ENCODE measurements at regions not wholly inside any gene's neighbourhood (a gene's known extent, or its start where the extent isn't known, plus 50 kb on each side); places are given as distances from the start of the nearest gene placed in this dataset.

DNA sequence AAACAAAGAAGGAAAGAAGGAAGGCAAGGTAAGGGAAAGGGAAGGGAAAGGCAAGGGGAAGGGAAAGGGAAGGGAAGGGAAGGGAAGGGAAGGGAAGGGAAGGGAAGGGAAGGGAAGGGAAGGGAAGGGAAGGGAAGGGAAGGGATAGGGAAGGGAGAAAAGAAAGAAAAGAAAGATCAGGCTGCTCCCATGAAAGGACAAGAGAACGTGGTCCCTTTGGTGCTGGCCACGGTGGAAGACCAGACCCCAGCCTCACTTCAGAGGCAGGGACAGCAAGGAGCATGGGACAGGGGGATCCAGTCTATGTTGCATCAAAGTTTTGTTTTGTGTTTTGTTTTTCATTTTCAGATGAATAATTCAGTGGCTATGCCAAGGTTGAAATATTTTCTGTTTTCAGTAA is 111.4 kb upstream of the IGF1R start:
- no peaks in the 10 kb centered on the region for H3K9me2 ChIP-seq (replicated peaks; ENCODE audit: control insufficient read depth, low read length)
- 0 out of 2 replicates have a peak, but pooled peaks cover 2% of the 10 kb centered on the region for H3K27me3 ChIP-seq (ENCODE audit: control insufficient read depth, low read length)
- H3K27ac ChIP-seq (ENCODE audit: low read depth, low read length): no peak overlapping the region
- H3K79me2 ChIP-seq (ENCODE audit: control insufficient read depth, low read length): no peaks in the 10 kb centered on the region
- H3K4me2 ChIP-seq (ENCODE audit: low read length): no peak overlapping the region
- H3K4me1 ChIP-seq (ENCODE audit: control insufficient read depth, low read length): no peaks in the 10 kb centered on the region
- H3K4me3 ChIP-seq (ENCODE audit: low read length): no peak overlapping the region
- no peaks in the 10 kb centered on the region for H3K36me3 ChIP-seq (ENCODE audit: control insufficient read depth, low read length)
- TF ChIP-seq, protein P1, sequence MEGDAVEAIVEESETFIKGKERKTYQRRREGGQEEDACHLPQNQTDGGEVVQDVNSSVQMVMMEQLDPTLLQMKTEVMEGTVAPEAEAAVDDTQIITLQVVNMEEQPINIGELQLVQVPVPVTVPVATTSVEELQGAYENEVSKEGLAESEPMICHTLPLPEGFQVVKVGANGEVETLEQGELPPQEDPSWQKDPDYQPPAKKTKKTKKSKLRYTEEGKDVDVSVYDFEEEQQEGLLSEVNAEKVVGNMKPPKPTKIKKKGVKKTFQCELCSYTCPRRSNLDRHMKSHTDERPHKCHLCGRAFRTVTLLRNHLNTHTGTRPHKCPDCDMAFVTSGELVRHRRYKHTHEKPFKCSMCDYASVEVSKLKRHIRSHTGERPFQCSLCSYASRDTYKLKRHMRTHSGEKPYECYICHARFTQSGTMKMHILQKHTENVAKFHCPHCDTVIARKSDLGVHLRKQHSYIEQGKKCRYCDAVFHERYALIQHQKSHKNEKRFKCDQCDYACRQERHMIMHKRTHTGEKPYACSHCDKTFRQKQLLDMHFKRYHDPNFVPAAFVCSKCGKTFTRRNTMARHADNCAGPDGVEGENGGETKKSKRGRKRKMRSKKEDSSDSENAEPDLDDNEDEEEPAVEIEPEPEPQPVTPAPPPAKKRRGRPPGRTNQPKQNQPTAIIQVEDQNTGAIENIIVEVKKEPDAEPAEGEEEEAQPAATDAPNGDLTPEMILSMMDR (IDR thresholded peaks at IDR 0.05; ENCODE audit: low read depth, low read length, poor library complexity, severe bottlenecking): no peak
- no peak for TF ChIP-seq EZH2phosphoT487 (IDR thresholded peaks at IDR 0.05; ENCODE audit: borderline replicate concordance, low read length)
- H3F3A ChIP-seq (ENCODE audit: control insufficient read depth, insufficient read depth): no peaks in the 10 kb centered on the region
- no peaks in the 10 kb centered on the region for H3K9me3 ChIP-seq (ENCODE audit: control insufficient read depth, insufficient read depth, low read length)
- no peaks in the 10 kb centered on the region for H4K20me1 ChIP-seq (ENCODE audit: control insufficient read depth, insufficient read depth, low read depth, low read length)

DNA sequence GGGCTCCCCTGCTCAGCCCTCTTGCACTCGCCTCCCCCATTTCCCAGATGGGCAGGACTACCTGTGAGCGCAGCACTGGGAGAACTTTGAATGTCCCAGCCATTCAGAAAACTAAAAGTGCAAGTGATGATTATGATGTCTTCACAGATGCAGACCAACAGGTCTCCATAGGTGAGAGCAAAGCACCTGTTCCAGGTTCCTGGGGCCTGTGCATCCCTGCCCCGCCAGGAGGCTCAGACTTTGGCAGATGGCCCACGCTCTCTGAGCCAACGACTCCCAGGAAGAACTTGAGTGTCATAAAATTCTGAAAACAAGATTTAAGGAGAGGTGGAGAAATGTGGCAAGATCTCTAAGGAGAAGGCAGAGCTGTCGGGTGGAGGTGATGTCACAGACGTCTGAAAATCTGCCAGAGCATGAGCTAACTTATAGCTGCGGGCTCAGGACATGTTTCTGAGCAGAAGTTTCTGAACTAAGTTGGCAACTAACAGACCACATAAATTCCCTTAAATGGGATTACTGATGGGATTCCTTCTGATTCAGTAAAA is 110.8 kb upstream of the IGF1R start:
- no peak overlapping the region for H3K27ac ChIP-seq (ENCODE audit: low read depth, low read length)
- no peaks in the 10 kb centered on the region for H4K20me1 ChIP-seq (ENCODE audit: control insufficient read depth, insufficient read depth, low read depth, low read length)
- no peaks in the 10 kb centered on the region for H3K79me2 ChIP-seq (ENCODE audit: control insufficient read depth, low read length)
- H3K36me3 ChIP-seq (ENCODE audit: control insufficient read depth, low read length): no peaks in the 10 kb centered on the region
- 0 out of 2 replicates have a peak, but pooled peaks cover 2% of the 10 kb centered on the region for H3K27me3 ChIP-seq (ENCODE audit: control insufficient read depth, low read length)
- no peak overlapping the region for H3K4me3 ChIP-seq (ENCODE audit: low read length)
- H3K9me3 ChIP-seq (ENCODE audit: control insufficient read depth, insufficient read depth, low read length): no peaks in the 10 kb centered on the region
- TF ChIP-seq EZH2phosphoT487 (IDR thresholded peaks at IDR 0.05; ENCODE audit: borderline replicate concordance, low read length): no peak
- TF ChIP-seq, protein P1 (IDR thresholded peaks at IDR 0.05; ENCODE audit: low read depth, low read length, poor library complexity, severe bottlenecking): no peak
- no peak overlapping the region for H3K4me2 ChIP-seq (ENCODE audit: low read length)
- no peaks in the 10 kb centered on the region for H3K4me1 ChIP-seq (ENCODE audit: control insufficient read depth, low read length)
- no peaks in the 10 kb centered on the region for H3K9me2 ChIP-seq (replicated peaks; ENCODE audit: control insufficient read depth, low read length)
- H3F3A ChIP-seq (ENCODE audit: control insufficient read depth, insufficient read depth): no peaks in the 10 kb centered on the region

DNA sequence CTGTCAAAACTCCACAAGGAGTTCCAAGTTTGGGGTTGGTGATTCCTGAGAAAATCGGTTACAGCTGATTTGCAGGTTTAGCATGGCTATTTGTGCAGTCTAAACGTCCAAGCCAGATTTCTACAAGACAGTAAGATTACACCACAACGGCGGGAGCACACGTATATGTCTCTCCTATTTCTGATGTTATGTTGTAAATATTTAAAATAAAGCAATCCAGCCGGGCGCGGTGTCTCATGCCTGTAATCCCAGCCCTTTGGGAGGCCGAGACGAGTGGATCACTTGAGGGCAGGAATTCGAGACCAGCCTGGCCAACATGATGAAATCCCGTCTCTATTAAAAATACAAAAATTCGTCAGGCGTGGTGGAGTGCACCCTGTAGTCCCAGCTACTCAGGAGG is 106.8 kb upstream of the IGF1R start:
- TF ChIP-seq, protein P1 (IDR thresholded peaks at IDR 0.05; ENCODE audit: low read depth, low read length, poor library complexity, severe bottlenecking): no peak
- TF ChIP-seq EZH2phosphoT487 (IDR thresholded peaks at IDR 0.05; ENCODE audit: borderline replicate concordance, low read length): no peak
- Histone ChIP-seq H3K4me2 (ENCODE audit: low read length) (no peak overlapping the region), H3K4me3 (ENCODE audit: low read length) (no peak overlapping the region), H3K4me1 (ENCODE audit: control insufficient read depth, low read length) (no peaks in the 10 kb centered on the region), H3K27ac (ENCODE audit: low read depth, low read length) (no peak overlapping the region), H3K27me3 (ENCODE audit: control insufficient read depth, low read length) (0 out of 2 replicates have a peak, but pooled peaks cover 6% of the 10 kb centered on the region), H3K79me2 (ENCODE audit: control insufficient read depth, low read length) (no peaks in the 10 kb centered on the region), H3K9me3 (ENCODE audit: control insufficient read depth, insufficient read depth, low read length) (no peaks in the 10 kb centered on the region), H4K20me1 (ENCODE audit: control insufficient read depth, insufficient read depth, low read depth, low read length) (no peaks in the 10 kb centered on the region), H3K36me3 (ENCODE audit: control insufficient read depth, low read length) (no peaks in the 10 kb centered on the region), H3K9me2 (replicated peaks; ENCODE audit: control insufficient read depth, low read length) (no peaks in the 10 kb centered on the region), H3F3A (ENCODE audit: control insufficient read depth, insufficient read depth) (no peaks in the 10 kb centered on the region)

Data from DOHH2 (cell line).